GM18498 (cell line): ENCODE measurements at regions not wholly inside any gene's neighbourhood (a gene's known extent, or its start where the extent isn't known, plus 50 kb on each side); places are given as distances from the start of the nearest gene placed in this dataset.

ENCODE experiments used
- ATAC-seq: cut with Tn5 transposase; IDR thresholded peaks from one replicate; pipeline ENCODE4 v1.9.1; 2021; ENCODE audit warnings: mild to moderate bottlenecking, moderate library complexity; ENCODE audit not compliant: unreplicated experiment

- no peak for ATAC-seq
Measured at GRCh38 chr15:91549581-91549980, 303.9 kb upstream of the SLCO3A1 start.

DNA sequence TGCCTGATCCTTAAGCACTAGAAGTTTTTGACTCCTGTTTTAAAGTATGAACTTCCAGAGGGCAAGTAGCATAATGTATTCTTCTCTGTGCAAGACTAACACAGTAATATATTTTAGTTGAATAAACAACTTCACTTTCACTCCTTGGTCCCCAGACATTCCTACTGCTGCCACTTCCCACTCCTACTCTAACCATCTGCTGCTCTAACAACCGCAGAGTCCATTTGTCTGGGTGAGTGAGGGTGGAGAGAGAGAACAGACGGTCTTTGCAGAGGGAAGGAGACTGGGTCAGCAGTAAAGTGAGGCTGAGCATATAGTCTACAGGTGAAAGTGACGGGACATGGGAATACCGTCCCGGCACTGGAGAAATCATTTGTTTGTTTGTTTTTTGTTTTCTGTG is 301.0 kb upstream of the SLCO3A1 start:
- ATAC-seq, result no peak

- no peak for ATAC-seq
Measured at GRCh38 chr15:91553196-91553854, 300.2 kb upstream of the SLCO3A1 start.

DNA sequence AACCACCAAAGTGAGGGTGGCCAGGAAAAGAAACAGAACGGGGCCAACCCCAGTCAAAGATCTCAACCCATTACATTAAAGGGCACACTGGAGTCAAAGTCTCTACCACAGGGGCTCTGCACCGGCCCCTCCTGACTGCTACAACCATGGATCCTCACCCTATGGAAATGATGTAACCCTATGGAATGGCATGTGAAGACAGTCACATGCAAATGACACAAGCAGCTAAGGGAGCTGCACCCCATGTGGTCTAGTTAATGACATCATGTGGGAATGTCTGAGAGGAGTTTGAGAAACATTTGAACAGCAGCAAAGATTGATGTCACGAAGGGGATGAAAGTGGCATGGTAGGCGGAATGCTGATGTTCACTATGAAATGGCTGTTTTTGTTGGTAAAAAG is 298.2 kb upstream of the SLCO3A1 start:
- ATAC-seq, result no peak

- no peak for ATAC-seq
Measured at GRCh38 chr15:91556926-91557325, 296.6 kb upstream of the SLCO3A1 start.

- ATAC-seq, result no peak
Measured at GRCh38 chr15:91559066-91559465, 294.4 kb upstream of the SLCO3A1 start.

- no peak for ATAC-seq
Measured at GRCh38 chr15:91561371-91562100, 292.0 kb upstream of the SLCO3A1 start.

DNA sequence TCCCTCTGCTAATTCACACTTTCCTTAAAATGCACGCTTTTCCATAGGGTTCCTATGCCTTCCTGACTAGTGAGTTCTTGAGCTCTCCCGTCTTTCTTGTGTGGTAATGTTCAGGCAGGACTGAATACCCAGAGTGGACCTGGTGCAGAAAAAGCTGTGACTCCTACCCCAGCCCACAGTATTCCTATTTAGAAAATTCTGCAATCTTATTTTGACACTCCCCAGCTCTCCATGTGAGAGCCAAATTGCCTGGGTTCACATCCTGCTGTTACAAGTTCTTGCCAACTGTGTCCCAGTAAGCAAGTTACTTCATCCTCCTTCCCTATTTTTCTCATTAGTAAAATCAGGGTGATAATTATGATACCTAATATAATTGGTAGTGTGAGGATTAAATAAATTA is 290.8 kb upstream of the SLCO3A1 start:
- no peak for ATAC-seq

DNA sequence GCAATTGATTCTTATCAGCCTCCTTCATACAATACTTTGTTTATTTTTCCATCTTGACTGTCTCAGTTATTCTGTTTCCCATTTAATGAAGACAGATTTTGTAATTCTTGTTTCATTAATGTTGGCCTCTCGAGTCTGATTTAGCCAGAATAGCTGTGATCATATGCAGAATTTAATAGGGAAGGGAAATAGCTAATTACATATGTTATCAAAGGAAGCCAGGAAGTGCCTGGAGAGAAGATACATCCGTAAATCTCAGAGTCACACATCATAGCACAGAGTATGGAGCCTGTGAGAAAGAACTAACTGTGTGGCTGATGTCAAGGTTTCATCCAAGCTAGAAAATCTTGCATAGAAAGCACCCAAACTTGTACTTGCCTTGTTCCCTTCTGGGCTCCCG is 288.9 kb upstream of the SLCO3A1 start:
- no peak for ATAC-seq

- no peak for ATAC-seq
Measured at GRCh38 chr15:91566141-91566540, 287.4 kb upstream of the SLCO3A1 start.

GRCh38 chr15:91568036-91568435 is 285.5 kb upstream of the SLCO3A1 start:
- ATAC-seq, result no peak

DNA sequence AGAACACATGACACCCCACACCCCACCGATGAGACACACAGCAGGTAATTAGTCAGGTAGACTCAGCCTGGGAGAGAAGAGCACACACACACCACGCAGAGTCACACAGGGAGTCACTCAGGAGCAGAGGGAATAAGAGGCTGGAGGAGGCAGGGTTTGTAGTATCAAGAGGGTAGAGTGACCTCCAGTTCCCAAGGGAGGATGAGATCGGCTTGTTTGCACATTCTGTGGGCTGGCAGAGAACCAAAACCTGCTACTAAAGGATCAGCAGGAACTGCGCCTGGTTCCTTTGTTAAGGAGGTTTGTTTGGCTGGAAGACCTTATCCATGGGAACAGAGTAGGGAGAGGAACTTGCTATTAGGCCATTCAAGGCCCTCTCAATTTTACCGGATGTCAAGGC is 281.4 kb upstream of the SLCO3A1 start:
- no peak for ATAC-seq

- ATAC-seq, result no peak
Measured at GRCh38 chr15:91576096-91576495, 277.4 kb upstream of the SLCO3A1 start.

GRCh38 chr15:91578511-91578910 is 275.0 kb upstream of the SLCO3A1 start:
- ATAC-seq, result no peak

- no peak for ATAC-seq
Measured at GRCh38 chr15:91584895-91585294, 268.6 kb upstream of the SLCO3A1 start.

- no peak for ATAC-seq
Measured at GRCh38 chr15:91586560-91586959, 266.9 kb upstream of the SLCO3A1 start.

- no peak for ATAC-seq
Measured at GRCh38 chr15:91589360-91589759, 264.1 kb upstream of the SLCO3A1 start.

DNA sequence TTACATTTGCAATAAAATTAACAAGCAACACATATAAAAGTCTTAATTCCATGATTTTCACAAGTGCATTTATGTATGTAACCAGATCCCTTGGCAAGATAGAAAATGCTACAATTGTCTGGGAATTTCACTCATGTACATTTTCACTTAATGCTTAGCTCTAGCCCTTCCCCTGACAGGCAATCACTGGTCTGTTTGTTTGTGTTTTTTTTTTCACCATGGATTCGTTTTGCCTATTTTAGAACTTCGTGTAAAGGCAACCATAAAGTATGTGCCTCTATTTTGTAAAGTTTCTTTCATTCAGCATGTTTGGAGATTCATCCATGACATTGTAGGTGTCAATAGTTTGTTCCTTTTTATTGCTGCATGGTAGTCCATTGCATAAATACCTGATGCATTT is 260.9 kb upstream of the SLCO3A1 start:
- ATAC-seq, result no peak

- no peak for ATAC-seq
Measured at GRCh38 chr15:91593067-91593466, 260.4 kb upstream of the SLCO3A1 start.

GRCh38 chr15:91593653-91594052 is 259.9 kb upstream of the SLCO3A1 start:
- no peak for ATAC-seq

- no peak for ATAC-seq
Measured at GRCh38 chr15:91599261-91599660, 254.2 kb upstream of the SLCO3A1 start.

DNA sequence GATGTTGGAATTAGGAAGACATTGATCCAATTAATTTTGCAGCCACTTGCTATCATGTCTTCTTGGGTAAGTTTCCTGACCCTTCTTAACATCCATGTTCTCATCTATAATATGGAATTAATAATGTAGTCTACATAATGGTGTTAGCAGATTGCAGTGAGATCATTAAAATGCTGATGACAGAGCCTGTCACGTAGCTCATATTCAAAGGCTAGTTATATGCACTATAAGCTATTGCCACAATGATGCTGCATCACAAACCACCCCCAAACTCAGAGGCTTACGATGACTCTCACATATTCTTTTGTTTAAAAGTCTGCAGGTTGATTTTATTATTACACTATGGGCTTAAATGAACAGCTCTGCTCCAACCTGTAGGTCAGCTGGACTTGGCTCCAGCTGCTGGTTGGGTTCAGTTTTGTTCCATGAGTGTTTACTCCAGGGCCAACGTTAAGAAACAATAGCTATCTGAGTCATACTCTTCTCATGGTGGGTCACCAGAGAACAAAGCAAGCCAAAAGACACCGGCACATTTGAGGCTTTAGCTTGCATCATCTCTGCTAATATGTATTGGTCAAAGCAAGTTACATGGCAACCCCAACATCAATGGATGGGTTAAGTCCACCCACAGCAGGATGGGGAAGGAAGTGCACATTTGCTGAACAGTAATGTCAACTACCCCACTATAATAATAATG is 250.0 kb upstream of the SLCO3A1 start:
- no peak for ATAC-seq
